Omental fat pad (tissue), 3 donors: ENCODE measurements at regions not wholly inside any gene's neighbourhood (a gene's known extent, or its start where the extent isn't known, plus 50 kb on each side); places are given as distances from the start of the nearest gene placed in this dataset.

Experiments
- ATAC-seq: fragments of 150-250 bp; one replicate; pipeline ENCODE4 v1.9.1; 2016; ENCODE audit warnings: mild to moderate bottlenecking, moderate library complexity; ENCODE audit not compliant: low FRiP score
- DNase-seq: peaks from one replicate; pipeline ENCODE4 v3.0.0-alpha.2; 2019; ENCODE audit warnings: low spot score
- CTCF ChIP-seq, 3 donors: fragments of 450-650 bp; IDR thresholded peaks; one replicate each; pipeline ENCODE4 v1.5.1; 2016 to 2017; ENCODE audit warnings: antibody characterized with exemption in 3 of 3, mild to moderate bottlenecking in 3 of 3, moderate library complexity in 2 of 3

GRCh38 chr11:46223252-46223513 lies 54.3 kb upstream of the CREB3L1 start:
- TF ChIP-seq CTCF (IDR thresholded peaks at IDR 0.05), result no peak
- DNase-seq, result no peak

GRCh38 chr11:46222490-46223251 lies 54.8 kb upstream of the CREB3L1 start:
- ATAC-seq (no peak), DNase-seq (no peak)
- no peak for TF ChIP-seq CTCF (IDR thresholded peaks at IDR 0.05)

More at GRCh38 chr11:46223252-46223513, 54.3 kb upstream of the CREB3L1 start:
- ATAC-seq, result no peak

- no peak for TF ChIP-seq CTCF (IDR thresholded peaks at IDR 0.05)
- DNase-seq (no peak), ATAC-seq (no peak)
Measured at GRCh38 chr11:46220313-46220712, 57.1 kb upstream of the CREB3L1 start.

- no peak for TF ChIP-seq CTCF (IDR thresholded peaks at IDR 0.05)
- no peak for ATAC-seq
- no peak for DNase-seq
Measured at GRCh38 chr11:46216765-46217089, 60.7 kb upstream of the CREB3L1 start.

GRCh38 chr11:46216019-46216764 lies 61.3 kb upstream of the CREB3L1 start:
- ATAC-seq, result no peak
- no peak for TF ChIP-seq CTCF (IDR thresholded peaks at IDR 0.05)
- no peak for DNase-seq

GRCh38 chr11:46215208-46215931 lies 62.1 kb upstream of the CREB3L1 start:
- no peak for ATAC-seq
- DNase-seq, result no peak
- no peak for TF ChIP-seq CTCF (IDR thresholded peaks at IDR 0.05)
